IPS DF 6.9 (cell line): ENCODE measurements at regions not wholly inside any gene's neighbourhood (a gene's known extent, or its start where the extent isn't known, plus 50 kb on each side); places are given as distances from the start of the nearest gene placed in this dataset.

ENCODE experiments used
- DNase-seq: peaks from one replicate; pipeline ENCODE4 v3.0.0-alpha.2; 2013; ENCODE audit warnings: low read depth, low spot score
- H3K27ac ChIP-seq: one replicate; pipeline ENCODE4 v1.5.1; 2013; ENCODE audit warnings: low read length, control low read depth
- H3K27me3 ChIP-seq: 2 replicates; pipeline ENCODE4 v1.6.1; 2013; ENCODE audit warnings: mild to moderate bottlenecking, low read length; ENCODE audit not compliant: control insufficient read depth, insufficient read depth
- H3K36me3 ChIP-seq: 2 replicates; pipeline ENCODE4 v1.6.1; 2013; ENCODE audit warnings: low read length; ENCODE audit not compliant: control insufficient read depth, insufficient read depth
- H3K4me1 ChIP-seq: 2 replicates; pipeline ENCODE4 v1.6.1; 2013; ENCODE audit warnings: low read length; ENCODE audit not compliant: control insufficient read depth, insufficient read depth
- H3K4me3 ChIP-seq: 2 replicates; pipeline ENCODE4 v1.5.1; 2013; ENCODE audit warnings: mild to moderate bottlenecking, low read length
- H3K9me3 ChIP-seq: 2 replicates; pipeline ENCODE4 v1.6.1; 2013; ENCODE audit warnings: low read length, inconsistent platforms; ENCODE audit not compliant: control insufficient read depth, insufficient read depth
- WGBS: extraction: QIAGEN DNeasy Blood & Tissue Kit; methylation state at CpG from one replicate; pipeline ENCODE4 v1.1.7; 2013; ENCODE audit warnings: mixed read lengths, missing lambda C conversion rate; ENCODE audit not compliant: insufficient read length, insufficient coverage; 5-methylcytosine and 5-hydroxymethylcytosine counted together

DNA sequence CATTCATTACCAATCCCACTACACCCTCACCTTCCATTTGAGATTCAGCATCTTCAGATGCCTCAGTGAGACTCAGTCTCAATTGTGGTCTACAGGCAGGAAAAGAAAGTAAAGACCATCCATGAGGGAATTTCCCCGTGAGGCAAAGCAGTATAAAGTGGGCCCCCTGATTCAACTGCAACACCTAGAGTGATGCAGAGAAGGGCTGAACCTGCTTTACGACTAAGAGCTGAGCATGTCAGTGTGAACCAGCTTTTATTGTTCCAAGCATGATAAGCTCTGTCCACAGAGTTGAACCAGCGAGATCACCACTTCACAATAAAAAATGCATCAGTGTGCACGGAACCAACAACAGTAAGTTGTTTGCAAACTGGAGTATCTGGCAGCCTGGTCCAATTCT is 357.6 kb upstream of the ATP5MC3 start:
- Histone ChIP-seq H3K4me3 (no peak overlapping the region), H3K4me1 (no peaks in the 10 kb centered on the region), H3K9me3 (no peaks in the 10 kb centered on the region), H3K27ac (no peak overlapping the region), H3K36me3 (no peaks in the 10 kb centered on the region), H3K27me3 (no peaks in the 10 kb centered on the region)
- no peak for DNase-seq
- no CpG with 5 or more reads among the region's 4 CpGs for WGBS

GRCh38 chr2:175536059-175536458 is 354.5 kb upstream of the ATP5MC3 start:
- no peaks in the 10 kb centered on the region for H3K9me3 ChIP-seq
- H3K36me3 ChIP-seq: no peaks in the 10 kb centered on the region
- no peaks in the 10 kb centered on the region for H3K4me1 ChIP-seq
- no peak overlapping the region for H3K27ac ChIP-seq
- no peaks in the 10 kb centered on the region for H3K27me3 ChIP-seq
- DNase-seq: no peak
- WGBS: no CpG with 5 or more reads among the region's 1 CpG
- H3K4me3 ChIP-seq: no peak overlapping the region

DNA sequence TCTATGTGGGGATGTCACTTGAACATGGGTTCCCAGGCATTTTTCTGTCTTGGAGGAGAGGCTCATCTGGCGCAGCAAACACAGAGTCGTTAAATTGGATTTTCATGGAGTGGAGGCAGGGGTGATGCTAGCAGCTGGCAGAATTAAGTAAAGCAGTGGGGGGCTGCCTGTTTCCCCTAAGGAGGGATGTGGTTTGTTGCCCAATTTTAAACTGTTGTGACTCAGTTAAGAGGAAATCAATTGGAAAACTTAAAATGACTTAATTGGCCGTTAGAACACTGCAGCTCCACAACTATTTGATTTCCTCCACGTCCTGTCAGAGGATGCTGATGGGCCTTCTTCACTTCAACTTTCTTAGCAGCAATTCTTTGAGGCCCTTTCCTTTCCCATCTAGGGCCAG is 354.1 kb upstream of the ATP5MC3 start:
- WGBS: no CpG with 5 or more reads among the region's 4 CpGs
- no peak overlapping the region for H3K27ac ChIP-seq
- H3K36me3 ChIP-seq: no peaks in the 10 kb centered on the region
- no peaks in the 10 kb centered on the region for H3K9me3 ChIP-seq
- no peak for DNase-seq
- no peak overlapping the region for H3K4me3 ChIP-seq
- H3K4me1 ChIP-seq: no peaks in the 10 kb centered on the region
- no peaks in the 10 kb centered on the region for H3K27me3 ChIP-seq

DNA sequence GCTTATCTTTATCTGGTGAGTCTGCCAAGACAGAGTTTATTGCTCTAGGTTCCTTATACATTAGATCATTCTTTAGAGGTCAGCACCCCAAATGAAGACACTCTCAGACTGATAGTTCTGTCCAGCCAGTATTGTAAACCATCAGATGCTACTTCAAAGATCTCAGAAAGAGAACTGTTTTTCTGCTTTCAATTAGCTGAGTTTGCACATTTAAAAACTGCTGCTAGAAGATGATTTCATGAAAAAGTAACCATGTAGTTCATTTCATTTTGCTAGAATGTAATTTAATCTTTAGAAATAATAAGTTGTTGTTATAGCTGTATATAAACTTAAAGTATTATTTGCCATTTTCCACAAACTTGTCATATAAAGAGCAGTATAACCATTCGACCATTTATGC is 344.5 kb upstream of the ATP5MC3 start:
- no peaks in the 10 kb centered on the region for H3K27me3 ChIP-seq
- DNase-seq: no peak
- no CpG with 5 or more reads among the region's 1 CpG for WGBS
- H3K4me1 ChIP-seq: no peaks in the 10 kb centered on the region
- no peaks in the 10 kb centered on the region for H3K9me3 ChIP-seq
- no peak overlapping the region for H3K4me3 ChIP-seq
- no peaks in the 10 kb centered on the region for H3K36me3 ChIP-seq
- H3K27ac ChIP-seq: no peak overlapping the region

GRCh38 chr2:175523001-175523400 is 341.5 kb upstream of the ATP5MC3 start:
- WGBS: no CpG with 5 or more reads among the region's 2 CpGs
- Histone ChIP-seq H3K27me3 (no peaks in the 10 kb centered on the region), H3K4me3 (no peak overlapping the region), H3K36me3 (no peaks in the 10 kb centered on the region), H3K27ac (no peak overlapping the region), H3K9me3 (no peaks in the 10 kb centered on the region), H3K4me1 (no peaks in the 10 kb centered on the region; the same call in 1 of the 2 replicates)
- DNase-seq: no peak

GRCh38 chr2:175518206-175518605 is 336.7 kb upstream of the ATP5MC3 start:
- Histone ChIP-seq H3K9me3 (no peaks in the 10 kb centered on the region), H3K4me3 (no peak overlapping the region), H3K4me1 (no peaks in the 10 kb centered on the region; the same call in 1 of the 2 replicates), H3K27ac (no peak overlapping the region), H3K36me3 (no peaks in the 10 kb centered on the region), H3K27me3 (no peaks in the 10 kb centered on the region)
- peak; percentile 11 for DNase-seq
- WGBS: no CpG with 5 or more reads among the region's 3 CpGs

DNA sequence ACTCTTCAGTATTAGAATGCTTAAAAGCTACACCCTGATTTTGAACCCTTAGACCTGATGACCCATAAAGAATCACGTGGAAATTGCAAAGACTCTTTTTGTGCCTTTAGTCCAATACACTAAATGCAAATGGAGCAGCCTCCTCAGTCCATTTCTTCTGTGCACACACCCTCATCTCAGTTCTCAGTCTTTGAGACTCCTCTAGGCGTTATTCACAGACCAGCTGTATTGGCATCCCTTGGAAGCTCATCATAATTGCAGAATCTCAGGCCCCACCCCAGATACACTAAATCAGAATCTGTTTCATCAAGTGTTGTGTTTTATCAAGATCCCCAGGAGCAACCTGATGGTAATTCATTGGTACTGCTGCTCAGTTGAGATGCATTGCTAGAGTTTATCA is 335.0 kb upstream of the ATP5MC3 start:
- H3K4me1 ChIP-seq: no peaks in the 10 kb centered on the region; the same call in 1 of the 2 replicates
- no peaks in the 10 kb centered on the region for H3K9me3 ChIP-seq
- H3K27ac ChIP-seq: no peak overlapping the region
- DNase-seq: no peak
- H3K27me3 ChIP-seq: no peaks in the 10 kb centered on the region
- no peaks in the 10 kb centered on the region for H3K36me3 ChIP-seq
- no peak overlapping the region for H3K4me3 ChIP-seq
- no CpG with 5 or more reads among the region's 2 CpGs for WGBS

- H3K4me1 ChIP-seq: no peaks in the 10 kb centered on the region; the same call in 1 of the 2 replicates
- no peaks in the 10 kb centered on the region for H3K36me3 ChIP-seq
- no peak for DNase-seq
- no peak overlapping the region for H3K4me3 ChIP-seq
- H3K9me3 ChIP-seq: no peaks in the 10 kb centered on the region
- no peaks in the 10 kb centered on the region for H3K27me3 ChIP-seq
- H3K27ac ChIP-seq: no peak overlapping the region
Measured at GRCh38 chr2:175500255-175500654, 318.7 kb upstream of the ATP5MC3 start.

GRCh38 chr2:175490360-175490791 is 308.9 kb upstream of the ATP5MC3 start:
- H3K9me3 ChIP-seq: no peaks in the 10 kb centered on the region
- WGBS: no CpG with 5 or more reads among the region's 4 CpGs
- DNase-seq: no peak
- H3K4me1 ChIP-seq: no peaks in the 10 kb centered on the region
- no peak overlapping the region for H3K27ac ChIP-seq
- no peak overlapping the region for H3K4me3 ChIP-seq
- H3K36me3 ChIP-seq: no peaks in the 10 kb centered on the region
- no peaks in the 10 kb centered on the region for H3K27me3 ChIP-seq

GRCh38 chr2:175478096-175478768 is 296.7 kb upstream of the ATP5MC3 start:
- no peak overlapping the region for H3K27ac ChIP-seq
- no peak overlapping the region for H3K4me3 ChIP-seq
- no peaks in the 10 kb centered on the region; the same call in 1 of the 2 replicates for H3K4me1 ChIP-seq
- no peaks in the 10 kb centered on the region for H3K9me3 ChIP-seq
- no peaks in the 10 kb centered on the region for H3K36me3 ChIP-seq
- DNase-seq: no peak
- no peaks in the 10 kb centered on the region for H3K27me3 ChIP-seq
- WGBS: no CpG with 5 or more reads among the region's 8 CpGs

DNA sequence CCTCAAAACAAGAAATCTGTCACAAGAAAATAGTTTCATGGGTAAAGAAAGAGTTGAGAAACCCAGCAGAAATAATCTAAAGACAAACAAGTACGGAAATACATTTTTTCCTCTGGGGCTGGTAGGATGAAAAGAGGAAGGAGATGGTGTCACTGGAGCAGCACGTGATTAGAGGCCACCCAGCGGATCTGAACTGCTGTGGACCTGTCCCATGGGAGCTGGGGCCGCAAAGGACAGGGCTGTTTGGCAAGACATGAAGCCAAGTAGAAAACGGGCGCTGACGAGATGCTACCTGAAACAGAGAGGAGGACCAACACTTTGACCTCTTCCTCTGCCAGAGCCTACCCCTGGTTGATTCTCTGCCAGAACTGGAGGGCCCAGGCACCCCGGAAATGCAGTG is 295.4 kb upstream of the ATP5MC3 start:
- H3K27me3 ChIP-seq: no peaks in the 10 kb centered on the region
- no peaks in the 10 kb centered on the region for H3K9me3 ChIP-seq
- no peak overlapping the region for H3K4me3 ChIP-seq
- no peak overlapping the region for H3K27ac ChIP-seq
- no peaks in the 10 kb centered on the region; the same call in 1 of the 2 replicates for H3K4me1 ChIP-seq
- no peak for DNase-seq
- no peaks in the 10 kb centered on the region for H3K36me3 ChIP-seq
- no CpG with 5 or more reads among the region's 8 CpGs for WGBS
